ENCODE measurements at regions not wholly inside any gene's neighbourhood (a gene's known extent, or its start where the extent isn't known, plus 50 kb on each side); places are given as distances from the start of the nearest gene placed in this dataset.
A peak's percentile ranks its signal among the peaks of the same experiment; 100 is the strongest.

- ATAC-seq (peak; percentile 23), DNase-seq (ENCODE audit: low spot score) (no peak)
These were observed 91.6 kb downstream of the TMX3 start for GRCh38 chr18:68623342-68623741.

GRCh38 chr18:68611311-68611710 is 103.6 kb downstream of the TMX3 start:
- DNase-seq (ENCODE audit: low spot score): no peak
- ATAC-seq: no peak

- ATAC-seq (no peak), DNase-seq (ENCODE audit: low spot score) (no peak)
These were observed 105.9 kb downstream of the TMX3 start for GRCh38 chr18:68608851-68609490.

- ATAC-seq (no peak), DNase-seq (ENCODE audit: low spot score) (no peak)
These were observed 107.1 kb downstream of the TMX3 start for GRCh38 chr18:68607852-68608251.

GRCh38 chr18:68604256-68604655 is 110.7 kb downstream of the TMX3 start:
- DNase-seq (ENCODE audit: low spot score) (no peak), ATAC-seq (no peak)

- ATAC-seq (no peak), DNase-seq (ENCODE audit: low spot score) (no peak)
These were observed 118.9 kb downstream of the TMX3 start for GRCh38 chr18:68596016-68596415.

- DNase-seq (ENCODE audit: low spot score): no peak
- ATAC-seq: no peak
These were observed 126.7 kb downstream of the TMX3 start for GRCh38 chr18:68588169-68588568.

GRCh38 chr18:68583685-68584084 is 131.2 kb downstream of the TMX3 start:
- ATAC-seq (no peak), DNase-seq (ENCODE audit: low spot score) (no peak)

GRCh38 chr18:68574311-68574710 is 140.6 kb downstream of the TMX3 start:
- no peak for ATAC-seq
- no peak for DNase-seq (ENCODE audit: low spot score)

- no peak for DNase-seq (ENCODE audit: low spot score)
- ATAC-seq: no peak
These were observed 145.0 kb downstream of the TMX3 start for GRCh38 chr18:68569936-68570335.

GRCh38 chr18:68568364-68569155 is 146.3 kb downstream of the TMX3 start:
- ATAC-seq: no peak
- DNase-seq (ENCODE audit: low spot score): no peak

GRCh38 chr18:68566991-68567390 is 147.9 kb downstream of the TMX3 start:
- DNase-seq (ENCODE audit: low spot score) (no peak), ATAC-seq (no peak)

- ATAC-seq (no peak), DNase-seq (ENCODE audit: low spot score) (no peak)
These were observed 149.9 kb downstream of the TMX3 start for GRCh38 chr18:68564961-68565360.

- DNase-seq (ENCODE audit: low spot score) (no peak), ATAC-seq (no peak)
These were observed 150.6 kb downstream of the TMX3 start for GRCh38 chr18:68564351-68564750.

- DNase-seq (ENCODE audit: low spot score) (no peak), ATAC-seq (no peak)
These were observed 154.8 kb downstream of the TMX3 start for GRCh38 chr18:68560128-68560527.

GRCh38 chr18:68557183-68557582 is 157.7 kb downstream of the TMX3 start:
- DNase-seq (ENCODE audit: low spot score) (no peak), ATAC-seq (no peak)

GRCh38 chr18:68555879-68556301 is 159.0 kb downstream of the TMX3 start:
- ATAC-seq (no peak), DNase-seq (ENCODE audit: low spot score) (no peak)

- no peak for ATAC-seq
- no peak for DNase-seq (ENCODE audit: low spot score)
These were observed 165.7 kb downstream of the TMX3 start for GRCh38 chr18:68548904-68549870.

GRCh38 chr18:68543344-68543743 is 171.6 kb downstream of the TMX3 start:
- ATAC-seq: no peak
- DNase-seq (ENCODE audit: low spot score): no peak

- ATAC-seq (no peak), DNase-seq (ENCODE audit: low spot score) (no peak)
These were observed 172.1 kb downstream of the TMX3 start for GRCh38 chr18:68542846-68543245.

- DNase-seq (ENCODE audit: low spot score) (no peak), ATAC-seq (no peak)
These were observed 181.3 kb downstream of the TMX3 start for GRCh38 chr18:68533641-68534040.

Measured in left lobe of liver (tissue), 2 donors.